B cell (primary cell): ENCODE measurements at regions not wholly inside any gene's neighbourhood (a gene's known extent, or its start where the extent isn't known, plus 50 kb on each side); places are given as distances from the start of the nearest gene placed in this dataset.
"Not testable (repeated sequence)": the region's sequence is repeated elsewhere in the genome, so short reads cannot be mapped to it uniquely, and the experiment has no call there.

ENCODE experiments used
- ATAC-seq: fragments of 200-7000 bp; cut with Tn5 transposase; one replicate; pipeline ENCODE4 v1.10.0; 2021; ENCODE audit warnings: low read depth, mild to moderate bottlenecking, moderate number of reproducible peaks, moderate library complexity
- CTCF ChIA-PET: fragments of 350-600 bp; sonication (Branson Sonifier 250); formaldehyde crosslinking; loops from one replicate; lab custom pipeline; 2021; ENCODE audit warnings: antibody characterized with exemption, inconsistent platforms; lab: Charles Lee
- POLR2A ChIA-PET: fragments of 350-600 bp; sonication (Branson Sonifier 250); formaldehyde crosslinking; loops from one replicate; lab custom pipeline; 2021; ENCODE audit warnings: antibody characterized with exemption; lab: Charles Lee
- DNase-seq: peaks from one replicate; pipeline ENCODE4 v3.0.0; 2013
- H2AFZ ChIP-seq: 2 replicates; pipeline ENCODE4 v1.6.1; 2012; ENCODE audit warnings: mild to moderate bottlenecking, low read depth, low read length; ENCODE audit not compliant: insufficient read depth, poor library complexity, severe bottlenecking
- H3K27ac ChIP-seq, 2 donors: 1 replicate in 1 of 2; 2 replicates in 1 of 2; pipeline ENCODE4 v1.5.1; 2012 to 2013; ENCODE audit warnings: low read length in 2 of 2, mild to moderate bottlenecking in 2 of 2, moderate library complexity in 1 of 2
- H3K27me3 ChIP-seq, 4 experiments: fragments of 200-600 bp in 1 of 4; sonication (generic) in 1 of 4; replicated peaks in 1 of 4; 1 replicate in 2 of 4; 2 replicates in 2 of 4; pipeline versions ENCODE4 v1.6.1 to v1.7.0; 2013 to 2016; ENCODE audit warnings: low read length in 3 of 4, mild to moderate bottlenecking in 2 of 4, mixed read lengths in 1 of 4, moderate library complexity in 1 of 4; ENCODE audit not compliant: insufficient read depth in 4 of 4, control insufficient read depth in 3 of 4; ENCODE audit errors: control extremely low read depth in 1 of 4
- H3K36me3 ChIP-seq, 2 experiments: replicated peaks in 1 of 2; 1 replicate in 1 of 2; 2 replicates in 1 of 2; pipeline versions ENCODE4 v1.6.1 to v1.7.1; 2013; ENCODE audit warnings: low read length in 1 of 2; ENCODE audit not compliant: insufficient read depth in 2 of 2, control insufficient read depth in 1 of 2; ENCODE audit errors: control extremely low read depth in 1 of 2, extremely low read depth in 1 of 2
- H3K4me1 ChIP-seq, 2 donors: fragments of 200-600 bp in 1 of 2; sonication (generic) in 1 of 2; 1 replicate in 1 of 2; 2 replicates in 1 of 2; pipeline versions ENCODE4 v1.5.1 to v1.6.1; 2013 to 2017; ENCODE audit warnings: low read length in 2 of 2; ENCODE audit not compliant: control insufficient read depth in 2 of 2, insufficient read depth in 2 of 2
- H3K4me2 ChIP-seq: replicated peaks from 2 replicates; pipeline ENCODE3; 2012; ENCODE audit warnings: mild to moderate bottlenecking, low read depth, low read length; ENCODE audit not compliant: poor library complexity, severe bottlenecking
- H3K4me3 ChIP-seq, 5 experiments: fragments of 200-600 bp in 1 of 5; sonication (generic) in 1 of 5; 1 replicate in 3 of 5; 2 replicates in 2 of 5; pipeline versions ENCODE4 v1.5.1 to v1.7.0; 2011 to 2016; ENCODE audit warnings: low read length in 4 of 5, mild to moderate bottlenecking in 4 of 5, low read depth in 2 of 5, control low read depth in 1 of 5, moderate library complexity in 1 of 5; ENCODE audit not compliant: insufficient read depth in 1 of 5; ENCODE audit errors: control extremely low read depth in 1 of 5, extremely low read depth in 1 of 5
- H3K79me2 ChIP-seq: fragments of 200-600 bp; sonication (generic); one replicate; pipeline ENCODE4 v1.6.0; 2016; ENCODE audit warnings: low read length; ENCODE audit not compliant: control insufficient read depth, insufficient read depth
- H3K9ac ChIP-seq: fragments of 200-600 bp; sonication (generic); 2 replicates; pipeline ENCODE4 v1.6.1; 2017; ENCODE audit warnings: mild to moderate bottlenecking, low read length, moderate library complexity
- H3K9me3 ChIP-seq, 3 donors: one replicate each; pipeline versions ENCODE4 v1.6.1 to v1.7.1; 2013; ENCODE audit warnings: low read length in 2 of 3; ENCODE audit not compliant: control insufficient read depth in 2 of 3, insufficient read depth in 1 of 3; ENCODE audit errors: control extremely low read depth in 1 of 3
- H4K20me1 ChIP-seq: 2 replicates; pipeline ENCODE4 v1.6.0; 2012; ENCODE audit warnings: mild to moderate bottlenecking, low read length; ENCODE audit not compliant: insufficient read depth, control insufficient read depth, poor library complexity, severe bottlenecking
- H3K27ac Mint-ChIP-seq: one replicate; pipeline ENCODE4 v1.8.0; 2021; ENCODE audit warnings: mixed read lengths
- H3K27me3 Mint-ChIP-seq: one replicate; pipeline ENCODE4 v1.8.0; 2021; ENCODE audit warnings: mixed read lengths
- H3K4me1 Mint-ChIP-seq: one replicate; pipeline ENCODE4 v1.8.0; 2021; ENCODE audit warnings: mixed read lengths
- H3K4me3 Mint-ChIP-seq: one replicate; pipeline ENCODE4 v1.8.0; 2021; ENCODE audit warnings: mixed read lengths
- H3K9me3 Mint-ChIP-seq: one replicate; pipeline ENCODE4 v1.8.0; 2022; ENCODE audit warnings: mixed read lengths; ENCODE audit not compliant: insufficient read depth
- EZH2 ChIP-seq: IDR thresholded peaks from 2 replicates; pipeline ENCODE4 v1.6.1; 2012; ENCODE audit warnings: borderline replicate concordance, low read depth, mild to moderate bottlenecking, moderate library complexity, low read length; ENCODE audit not compliant: insufficient read depth, poor library complexity, severe bottlenecking
- WGBS: methylation state at CpG from one replicate; pipeline ENCODE4 v1.1.5; 2013; ENCODE audit warnings: missing lambda C conversion rate; ENCODE audit not compliant: insufficient coverage; 5-methylcytosine and 5-hydroxymethylcytosine counted together
- intact Hi-C: fragments of 100-400 bp; cut with micrococcal nuclease; formaldehyde crosslinking; loops from one replicate; pipeline ENCODE4 v1.10.0; 2022
- TF ChIP-seq, protein P1 (sequence below): fragments of 200-600 bp; IDR thresholded peaks from one replicate; pipeline ENCODE4 v1.8.0; 2022; ENCODE audit warnings: antibody characterized with exemption, mild to moderate bottlenecking

GRCh38 chr3:40756500-40756899 is 231.7 kb downstream of the ZNF621 start:
- H3K9me3 Mint-ChIP-seq, result no peaks in the 10 kb centered on the region
- peaks cover 8% of the 10 kb centered on the region for H3K27me3 Mint-ChIP-seq
- Histone ChIP-seq H3K4me2 (no peak overlapping the region), H3K36me3 (no peaks in the 10 kb centered on the region), H3K79me2 (no peaks in the 10 kb centered on the region), H3K27me3 (no peaks in the 10 kb centered on the region), H3K27ac (no peak overlapping the region), H3K9me3 (peaks cover 0 to 1% (median 0%) of the 10 kb centered on the region in 3 donors), H3K4me3 (no peak overlapping the region), H3K9ac (no peak overlapping the region), H2AFZ (no peak overlapping the region), H4K20me1 (no peaks in the 10 kb centered on the region), H3K4me1 (no peaks in the 10 kb centered on the region)
- ATAC-seq (no peak), DNase-seq (no peak)
- TF ChIP-seq EZH2, result no peak
- TF ChIP-seq, protein P1, sequence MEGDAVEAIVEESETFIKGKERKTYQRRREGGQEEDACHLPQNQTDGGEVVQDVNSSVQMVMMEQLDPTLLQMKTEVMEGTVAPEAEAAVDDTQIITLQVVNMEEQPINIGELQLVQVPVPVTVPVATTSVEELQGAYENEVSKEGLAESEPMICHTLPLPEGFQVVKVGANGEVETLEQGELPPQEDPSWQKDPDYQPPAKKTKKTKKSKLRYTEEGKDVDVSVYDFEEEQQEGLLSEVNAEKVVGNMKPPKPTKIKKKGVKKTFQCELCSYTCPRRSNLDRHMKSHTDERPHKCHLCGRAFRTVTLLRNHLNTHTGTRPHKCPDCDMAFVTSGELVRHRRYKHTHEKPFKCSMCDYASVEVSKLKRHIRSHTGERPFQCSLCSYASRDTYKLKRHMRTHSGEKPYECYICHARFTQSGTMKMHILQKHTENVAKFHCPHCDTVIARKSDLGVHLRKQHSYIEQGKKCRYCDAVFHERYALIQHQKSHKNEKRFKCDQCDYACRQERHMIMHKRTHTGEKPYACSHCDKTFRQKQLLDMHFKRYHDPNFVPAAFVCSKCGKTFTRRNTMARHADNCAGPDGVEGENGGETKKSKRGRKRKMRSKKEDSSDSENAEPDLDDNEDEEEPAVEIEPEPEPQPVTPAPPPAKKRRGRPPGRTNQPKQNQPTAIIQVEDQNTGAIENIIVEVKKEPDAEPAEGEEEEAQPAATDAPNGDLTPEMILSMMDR, result no peak
- no peak overlapping the region for H3K4me3 Mint-ChIP-seq
- H3K4me1 Mint-ChIP-seq, result no peaks in the 10 kb centered on the region
- H3K27ac Mint-ChIP-seq, result no peak overlapping the region
- intact Hi-C loops, result no loop called here
- 100% methylated on average over 1 of the region's 1 CpG for WGBS
- ChIA-PET POLR2A (no interaction called here), CTCF (no interaction called here)

- H3K4me2 ChIP-seq, CTCF ChIA-PET, H3K27me3 ChIP-seq, H3K79me2 ChIP-seq, H3K27ac Mint-ChIP-seq, H3K27ac ChIP-seq, H3K9ac ChIP-seq, H3K9me3 Mint-ChIP-seq, H3K36me3 ChIP-seq, H2AFZ ChIP-seq, H3K9me3 ChIP-seq, DNase-seq, H3K4me1 ChIP-seq, H4K20me1 ChIP-seq, intact Hi-C loops, H3K4me3 Mint-ChIP-seq, H3K4me1 Mint-ChIP-seq, H3K4me3 ChIP-seq, ATAC-seq, H3K27me3 Mint-ChIP-seq, POLR2A ChIA-PET: not testable (repeated sequence)
- WGBS, result no CpG with 5 or more reads among the region's 1 CpG
These were observed 238.0 kb downstream of the ZNF621 start for GRCh38 chr3:40762771-40763170.
